H7 (cell line): ENCODE measurements at regions not wholly inside any gene's neighbourhood (a gene's known extent, or its start where the extent isn't known, plus 50 kb on each side); places are given as distances from the start of the nearest gene placed in this dataset.
A peak's percentile ranks its signal among the peaks of the same experiment; 100 is the strongest.

Source experiments
- DNase-seq: peaks from one replicate; pipeline ENCODE4 v3.0.0; 2012
- H3K27me3 ChIP-seq: 2 replicates; pipeline ENCODE4 v1.6.0; 2011; ENCODE audit warnings: mild to moderate bottlenecking, low read length; ENCODE audit not compliant: control insufficient read depth, insufficient read depth
- H3K36me3 ChIP-seq: replicated peaks from 2 replicates; pipeline ENCODE4 v1.5.1; 2011; ENCODE audit warnings: low read length; ENCODE audit not compliant: control insufficient read depth, insufficient read depth
- H3K4me3 ChIP-seq: 2 replicates; pipeline ENCODE4 v1.5.1; 2011; ENCODE audit warnings: low read depth, mild to moderate bottlenecking, control low read depth, low read length, moderate library complexity; ENCODE audit not compliant: insufficient read depth

DNA sequence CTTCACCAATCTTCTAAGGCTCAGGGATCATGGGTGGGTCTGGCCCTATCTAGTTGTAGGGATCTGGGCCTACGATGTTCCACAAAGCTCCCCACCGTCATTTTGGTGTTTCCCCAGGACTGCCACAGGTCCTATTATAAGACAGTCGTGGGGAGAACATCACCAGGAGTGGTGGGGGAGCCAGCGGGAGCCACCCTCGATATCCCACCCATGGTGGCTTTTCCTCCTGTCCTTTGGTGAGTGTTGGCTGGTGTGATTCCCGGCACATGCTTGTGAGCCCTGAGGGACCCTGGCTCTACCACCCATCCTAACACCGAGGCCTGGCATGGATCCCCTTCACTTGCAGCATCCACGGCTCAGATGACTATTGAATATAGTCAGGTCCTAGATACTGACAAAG, 247.4 kb downstream of the ACTR3B start:
- no peaks in the 10 kb centered on the region for H3K36me3 ChIP-seq
- no peaks in the 10 kb centered on the region for H3K27me3 ChIP-seq
- no peak overlapping the region for H3K4me3 ChIP-seq
- DNase-seq = no peak

DNA sequence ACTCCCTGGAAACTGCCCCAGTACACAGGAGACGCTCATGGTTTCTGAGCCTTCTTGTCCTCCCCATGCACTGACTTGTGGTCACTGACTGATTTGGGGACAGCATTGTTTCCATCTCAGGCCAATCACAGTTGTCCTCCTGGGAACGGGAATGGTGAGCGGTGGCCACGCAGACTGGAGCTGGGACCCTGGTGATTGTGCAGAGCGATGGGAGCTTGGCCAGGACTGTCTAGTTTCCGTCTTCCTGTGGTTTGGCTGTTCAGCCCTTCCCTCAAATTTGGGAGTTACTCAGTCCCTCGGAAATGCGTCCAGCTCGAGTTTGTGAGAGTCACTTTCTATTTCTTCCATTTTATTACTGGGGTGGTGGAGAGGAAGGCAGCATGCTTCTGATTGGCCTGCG, 250.9 kb downstream of the ACTR3B start:
- no peaks in the 10 kb centered on the region for H3K36me3 ChIP-seq
- no peaks in the 10 kb centered on the region for H3K27me3 ChIP-seq
- no peak for DNase-seq
- H3K4me3 ChIP-seq = no peak overlapping the region

- DNase-seq = no peak
- no peaks in the 10 kb centered on the region for H3K27me3 ChIP-seq
- no peaks in the 10 kb centered on the region for H3K36me3 ChIP-seq
- H3K4me3 ChIP-seq = no peak overlapping the region
These were observed 252.7 kb downstream of the ACTR3B start for GRCh38 chr7:153012203-153012602.

DNA sequence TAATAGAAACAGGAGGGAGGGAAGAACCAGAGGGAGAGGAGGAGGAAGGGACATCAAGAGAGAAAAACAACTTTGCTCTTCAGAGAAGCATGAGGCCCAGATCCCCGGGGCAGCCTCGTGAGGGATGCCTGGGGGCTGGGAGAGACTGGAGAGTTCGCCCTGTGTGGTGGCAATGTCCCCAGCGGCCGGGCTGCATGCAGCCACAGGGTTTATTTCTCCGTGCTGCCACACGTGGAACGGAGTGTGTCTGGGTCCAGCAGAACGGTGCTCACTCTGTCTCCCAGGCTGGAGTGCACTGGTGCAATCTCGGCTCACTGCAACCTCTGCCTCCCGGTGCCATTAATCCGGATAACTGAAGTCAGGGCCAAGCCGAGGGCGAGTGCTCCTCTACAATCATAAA, 257.7 kb downstream of the ACTR3B start:
- Histone ChIP-seq H3K36me3 (no peaks in the 10 kb centered on the region), H3K27me3 (no peaks in the 10 kb centered on the region), H3K4me3 (no peak overlapping the region)
- DNase-seq = peak; percentile 54

GRCh38 chr7:153021542-153021941, 262.0 kb downstream of the ACTR3B start:
- H3K27me3 ChIP-seq = no peaks in the 10 kb centered on the region
- DNase-seq = no peak
- H3K4me3 ChIP-seq = no peak overlapping the region
- H3K36me3 ChIP-seq = no peaks in the 10 kb centered on the region

DNA sequence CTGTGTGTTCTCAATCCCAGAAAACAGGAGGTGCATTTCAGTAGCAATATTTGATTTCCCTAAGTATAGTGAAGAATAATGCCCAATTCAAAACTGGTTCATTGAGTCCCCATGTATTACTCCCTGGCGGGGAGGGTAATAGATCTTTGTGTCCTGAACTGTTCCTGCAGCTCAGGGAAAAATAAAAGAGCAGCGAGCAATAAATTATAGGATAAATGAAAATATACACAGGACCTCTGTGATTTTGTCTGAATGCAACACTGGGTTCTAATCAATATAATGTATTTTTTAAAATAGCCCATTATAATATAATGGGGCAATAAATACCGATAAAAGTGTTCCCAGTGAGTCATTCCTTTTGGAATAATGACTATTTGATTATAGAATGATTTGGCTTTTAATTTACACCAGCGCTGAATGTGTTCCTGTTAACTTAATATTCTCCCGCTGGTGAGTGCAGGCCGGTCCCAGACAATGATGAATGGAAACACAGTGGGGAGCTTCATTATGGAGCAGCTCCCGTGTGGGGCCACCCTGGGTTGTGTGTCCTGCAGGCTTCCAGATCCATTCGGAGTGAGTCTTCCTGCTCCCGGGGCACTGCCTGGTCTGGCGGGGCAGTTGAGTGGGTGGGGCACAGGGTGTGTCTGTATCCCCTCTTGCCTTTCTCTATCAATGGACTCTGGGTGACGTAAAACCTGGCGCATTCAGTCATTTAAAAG, 263.1 kb downstream of the ACTR3B start:
- no peaks in the 10 kb centered on the region for H3K36me3 ChIP-seq
- H3K4me3 ChIP-seq = no peak overlapping the region
- DNase-seq = peak; percentile 68
- H3K27me3 ChIP-seq = no peaks in the 10 kb centered on the region

GRCh38 chr7:153023194-153023592, 263.6 kb downstream of the ACTR3B start:
- H3K36me3 ChIP-seq = no peaks in the 10 kb centered on the region
- H3K4me3 ChIP-seq = no peak overlapping the region
- no peaks in the 10 kb centered on the region for H3K27me3 ChIP-seq
- peak; percentile 48 for DNase-seq

DNA sequence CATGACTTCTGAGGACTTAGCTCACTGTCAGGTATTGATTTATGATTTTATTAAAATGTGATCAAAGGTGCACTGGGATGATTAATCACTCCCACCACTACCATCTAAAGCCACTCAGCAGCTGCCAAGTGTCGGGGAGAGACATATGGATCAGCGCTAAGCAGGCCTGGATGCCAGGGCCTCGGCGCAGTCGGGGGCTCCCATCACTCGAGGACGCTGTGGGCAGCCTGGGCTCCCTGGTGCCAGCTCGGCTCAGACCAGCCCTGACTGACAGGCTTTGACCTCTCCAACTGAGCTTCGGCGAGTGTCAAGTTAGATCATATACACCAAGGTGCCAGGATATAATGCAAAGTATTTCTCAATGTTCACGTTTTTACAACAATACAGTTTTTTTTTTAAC, 267.7 kb downstream of the ACTR3B start:
- no peak overlapping the region for H3K4me3 ChIP-seq
- H3K36me3 ChIP-seq = no peaks in the 10 kb centered on the region
- no peak for DNase-seq
- H3K27me3 ChIP-seq = no peaks in the 10 kb centered on the region

DNA sequence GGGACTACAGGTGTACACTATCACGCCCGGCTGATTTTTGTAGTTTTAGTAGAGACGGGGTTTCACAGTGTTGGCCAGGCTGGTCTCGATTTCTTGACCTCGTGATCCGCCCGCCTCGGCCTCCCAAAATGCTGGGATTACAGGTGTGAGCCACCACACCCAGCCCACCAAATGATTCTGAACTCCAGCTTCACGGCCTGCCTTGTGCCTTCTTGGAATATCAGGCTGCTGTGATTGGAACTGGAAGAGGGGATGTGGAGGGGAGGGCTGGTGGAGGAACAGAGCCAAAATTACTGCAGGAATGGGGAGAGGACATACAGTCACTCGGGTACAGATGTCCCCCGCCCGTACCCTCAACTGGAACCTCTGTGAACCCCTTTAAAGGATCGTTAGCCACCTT, 268.4 kb downstream of the ACTR3B start:
- DNase-seq = no peak
- Histone ChIP-seq H3K4me3 (no peak overlapping the region), H3K27me3 (no peaks in the 10 kb centered on the region), H3K36me3 (no peaks in the 10 kb centered on the region)

GRCh38 chr7:153030976-153031375, 271.4 kb downstream of the ACTR3B start:
- Histone ChIP-seq H3K36me3 (no peaks in the 10 kb centered on the region), H3K4me3 (no peak overlapping the region), H3K27me3 (no peaks in the 10 kb centered on the region)
- no peak for DNase-seq

GRCh38 chr7:153034791-153035190, 275.2 kb downstream of the ACTR3B start:
- Histone ChIP-seq H3K4me3 (no peak overlapping the region), H3K36me3 (no peaks in the 10 kb centered on the region), H3K27me3 (no peaks in the 10 kb centered on the region)
- DNase-seq = no peak

GRCh38 chr7:153036396-153037063, 277.0 kb downstream of the ACTR3B start:
- H3K36me3 ChIP-seq = no peaks in the 10 kb centered on the region
- DNase-seq = no peak
- H3K27me3 ChIP-seq = no peaks in the 10 kb centered on the region
- H3K4me3 ChIP-seq = no peak overlapping the region

DNA sequence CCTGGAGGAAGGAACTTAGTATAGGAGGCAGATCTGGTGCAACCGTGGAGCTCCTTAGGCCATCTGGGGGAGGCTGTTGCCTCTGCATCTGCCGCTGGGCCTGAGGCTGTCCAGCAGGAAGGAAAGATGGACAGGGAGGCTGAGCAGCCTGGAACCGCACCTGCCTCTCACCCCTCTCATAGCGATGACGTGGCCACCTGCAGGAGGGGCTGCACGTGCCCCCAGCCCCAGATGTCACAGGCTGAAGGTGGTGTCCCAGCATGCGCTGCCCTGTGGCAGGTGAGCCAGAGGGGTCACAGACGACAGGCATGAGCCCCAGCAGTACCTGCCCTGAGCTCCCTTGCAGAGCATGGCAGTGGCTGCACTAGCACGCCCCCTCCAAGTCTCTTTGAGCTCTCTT, 283.9 kb downstream of the ACTR3B start:
- Histone ChIP-seq H3K36me3 (no peaks in the 10 kb centered on the region), H3K27me3 (no peaks in the 10 kb centered on the region), H3K4me3 (no peak overlapping the region)
- no peak for DNase-seq

DNA sequence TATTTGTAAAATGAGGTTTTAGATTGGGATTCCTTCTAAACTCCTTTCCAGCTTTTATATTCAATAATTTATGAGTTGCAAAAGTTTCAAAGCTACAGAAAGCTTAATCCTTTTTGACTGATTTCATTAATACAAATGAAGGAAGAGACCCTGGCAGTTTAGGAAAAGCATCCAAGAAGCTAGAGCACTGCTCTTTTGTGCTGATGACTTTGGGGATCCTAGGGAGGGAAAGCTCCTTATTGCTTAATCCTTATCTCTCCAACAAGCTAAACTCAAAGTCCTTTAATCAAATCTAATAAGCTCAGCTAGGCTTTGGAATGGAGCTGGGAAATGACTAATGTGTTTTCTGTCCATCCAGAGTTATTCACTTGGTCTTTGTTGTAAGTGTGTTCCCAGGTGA, 285.4 kb downstream of the ACTR3B start:
- no peak for DNase-seq
- H3K36me3 ChIP-seq = no peaks in the 10 kb centered on the region
- no peak overlapping the region for H3K4me3 ChIP-seq
- no peaks in the 10 kb centered on the region for H3K27me3 ChIP-seq

DNA sequence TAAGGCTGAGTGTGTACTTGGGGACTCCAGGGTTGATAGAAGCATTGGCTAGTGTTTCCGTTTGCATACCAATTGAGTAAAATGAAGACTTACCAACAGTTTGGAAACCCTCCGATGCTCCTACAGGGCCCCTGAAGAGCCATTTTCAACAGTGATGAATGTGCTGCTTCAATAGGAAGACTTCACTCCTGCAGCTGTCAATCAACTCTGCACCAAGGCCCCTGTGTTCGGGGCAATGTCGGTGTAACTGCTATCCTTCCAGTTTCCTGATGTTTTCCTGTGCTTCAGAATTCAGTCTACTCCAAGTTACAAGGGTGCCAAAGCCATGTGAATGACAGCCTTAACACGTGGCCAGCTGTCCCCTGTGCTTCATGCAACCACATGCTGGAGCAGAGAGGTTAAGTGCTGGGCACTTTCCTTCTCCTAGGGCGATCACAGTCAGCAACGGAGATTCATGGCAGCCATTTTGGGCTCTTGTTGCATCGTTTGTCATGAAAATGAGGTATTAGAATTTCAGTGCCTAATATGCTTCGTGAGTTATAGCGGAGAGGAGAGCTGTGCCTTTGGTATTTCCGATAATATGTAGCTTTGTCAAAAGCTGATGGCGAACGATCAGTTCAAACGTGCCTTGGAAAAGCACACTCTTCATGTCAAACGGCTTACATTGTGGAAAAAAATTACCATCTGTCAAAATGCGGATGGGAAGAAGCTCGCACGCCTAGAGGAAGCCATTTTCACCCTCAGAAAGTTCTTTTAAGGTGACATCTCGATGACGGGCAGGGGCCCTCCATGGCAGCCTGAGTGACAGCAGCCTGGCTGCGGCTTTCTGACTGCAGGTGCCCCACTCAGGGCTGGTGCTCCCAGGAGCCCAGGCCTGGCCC, 287.8 kb downstream of the ACTR3B start:
- H3K4me3 ChIP-seq = no peak overlapping the region
- no peaks in the 10 kb centered on the region for H3K27me3 ChIP-seq
- DNase-seq = no peak
- no peaks in the 10 kb centered on the region for H3K36me3 ChIP-seq
